DND-41 (cell line): ENCODE measurements at regions not wholly inside any gene's neighbourhood (a gene's known extent, or its start where the extent isn't known, plus 50 kb on each side); places are given as distances from the start of the nearest gene placed in this dataset.

ENCODE experiments used
- EZH2 ChIP-seq: IDR thresholded peaks from 3 replicates; pipeline ENCODE4 v1.6.1; 2012; ENCODE audit warnings: borderline replicate concordance, low read depth, mild to moderate bottlenecking, moderate library complexity, low read length, inconsistent platforms; ENCODE audit not compliant: severe bottlenecking
- TF ChIP-seq, protein P1 (sequence below): IDR thresholded peaks from 2 replicates; pipeline ENCODE4 v1.5.1; 2012; ENCODE audit warnings: borderline replicate concordance, low read length, moderate library complexity, mild to moderate bottlenecking; ENCODE audit not compliant: poor library complexity, severe bottlenecking; ENCODE audit errors: extremely low read depth

DNA sequence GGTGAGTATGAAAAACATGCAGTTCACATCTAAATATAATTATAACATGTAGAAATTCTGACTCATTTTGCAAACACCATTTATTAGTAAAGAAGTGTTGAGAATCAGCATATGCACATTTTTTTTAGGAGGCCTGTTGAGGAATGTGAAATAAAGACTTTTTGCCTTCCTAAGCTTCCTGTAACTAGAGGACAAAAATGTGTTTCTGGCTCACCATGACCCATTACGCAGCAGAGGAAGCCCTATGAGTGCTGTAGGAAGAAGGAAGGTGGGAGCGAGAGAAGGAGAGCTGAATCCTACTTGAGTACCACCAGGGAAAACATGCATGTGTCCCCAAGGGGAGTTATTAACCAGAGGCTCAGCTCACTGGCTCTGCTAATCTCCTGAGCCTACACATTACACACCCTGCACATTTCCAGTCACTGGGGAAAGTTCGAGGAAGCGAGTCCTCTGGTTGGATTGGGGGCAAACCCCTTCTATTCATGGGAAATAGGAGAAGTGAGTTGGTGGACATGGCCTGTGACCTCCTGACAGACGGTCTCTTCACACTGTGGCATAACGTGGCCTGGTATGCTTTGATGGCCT, 540.5 kb upstream of the JAG1 start:
- TF ChIP-seq EZH2, result no peak
- TF ChIP-seq, protein P1, sequence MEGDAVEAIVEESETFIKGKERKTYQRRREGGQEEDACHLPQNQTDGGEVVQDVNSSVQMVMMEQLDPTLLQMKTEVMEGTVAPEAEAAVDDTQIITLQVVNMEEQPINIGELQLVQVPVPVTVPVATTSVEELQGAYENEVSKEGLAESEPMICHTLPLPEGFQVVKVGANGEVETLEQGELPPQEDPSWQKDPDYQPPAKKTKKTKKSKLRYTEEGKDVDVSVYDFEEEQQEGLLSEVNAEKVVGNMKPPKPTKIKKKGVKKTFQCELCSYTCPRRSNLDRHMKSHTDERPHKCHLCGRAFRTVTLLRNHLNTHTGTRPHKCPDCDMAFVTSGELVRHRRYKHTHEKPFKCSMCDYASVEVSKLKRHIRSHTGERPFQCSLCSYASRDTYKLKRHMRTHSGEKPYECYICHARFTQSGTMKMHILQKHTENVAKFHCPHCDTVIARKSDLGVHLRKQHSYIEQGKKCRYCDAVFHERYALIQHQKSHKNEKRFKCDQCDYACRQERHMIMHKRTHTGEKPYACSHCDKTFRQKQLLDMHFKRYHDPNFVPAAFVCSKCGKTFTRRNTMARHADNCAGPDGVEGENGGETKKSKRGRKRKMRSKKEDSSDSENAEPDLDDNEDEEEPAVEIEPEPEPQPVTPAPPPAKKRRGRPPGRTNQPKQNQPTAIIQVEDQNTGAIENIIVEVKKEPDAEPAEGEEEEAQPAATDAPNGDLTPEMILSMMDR, result no peak
